ENCODE measurements at regions not wholly inside any gene's neighbourhood (a gene's known extent, or its start where the extent isn't known, plus 50 kb on each side); places are given as distances from the start of the nearest gene placed in this dataset.

DNA sequence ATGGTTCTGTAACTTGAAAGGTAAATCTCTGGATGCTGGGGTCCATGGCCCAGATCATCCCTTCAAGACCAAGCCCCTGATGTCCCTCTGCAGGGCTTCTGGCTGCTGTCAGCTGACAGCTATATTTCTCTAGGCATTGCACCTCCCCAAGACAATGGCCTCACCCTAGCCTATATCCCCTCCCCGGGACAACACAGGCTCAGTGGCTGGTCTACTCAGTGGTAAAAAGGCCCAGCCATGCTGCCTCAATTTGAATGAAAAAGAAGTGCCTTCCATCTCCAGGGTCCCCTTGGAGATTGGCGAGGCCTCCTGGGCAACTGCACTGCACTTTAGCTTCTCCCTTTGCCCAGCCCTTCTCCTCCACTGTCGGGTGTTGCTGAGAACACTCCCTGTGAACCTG is 602.8 kb downstream of the CDH26 start:
- DNase-seq (ENCODE audit: extremely low read depth in 1 of 11, low read depth in 9 of 11, low spot score in 4 of 11), result no peak

DNA sequence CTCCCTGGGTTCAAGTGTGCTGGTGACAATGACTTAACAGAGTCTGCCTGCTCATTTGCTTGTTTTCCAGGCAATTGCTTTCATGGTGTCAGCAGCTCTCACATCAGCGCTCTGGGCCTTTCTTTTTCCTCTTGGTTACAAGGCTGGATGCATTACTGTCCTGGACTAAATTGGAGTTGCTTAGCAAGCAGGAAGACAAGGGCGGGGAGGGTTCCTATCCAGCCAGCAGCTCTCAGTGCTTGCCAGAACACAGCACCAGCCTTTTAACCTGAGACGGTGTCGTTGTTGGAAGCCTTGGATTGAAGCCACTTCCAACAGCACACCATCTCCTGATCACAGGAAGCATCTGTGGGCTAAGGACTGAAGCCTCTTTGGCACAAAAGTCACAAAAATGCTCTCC is 606.9 kb downstream of the CDH26 start:
- peak in 2 of 11 donors; percentile 13 to 15 for DNase-seq (ENCODE audit: extremely low read depth in 1 of 11, low read depth in 9 of 11, low spot score in 4 of 11)

DNA sequence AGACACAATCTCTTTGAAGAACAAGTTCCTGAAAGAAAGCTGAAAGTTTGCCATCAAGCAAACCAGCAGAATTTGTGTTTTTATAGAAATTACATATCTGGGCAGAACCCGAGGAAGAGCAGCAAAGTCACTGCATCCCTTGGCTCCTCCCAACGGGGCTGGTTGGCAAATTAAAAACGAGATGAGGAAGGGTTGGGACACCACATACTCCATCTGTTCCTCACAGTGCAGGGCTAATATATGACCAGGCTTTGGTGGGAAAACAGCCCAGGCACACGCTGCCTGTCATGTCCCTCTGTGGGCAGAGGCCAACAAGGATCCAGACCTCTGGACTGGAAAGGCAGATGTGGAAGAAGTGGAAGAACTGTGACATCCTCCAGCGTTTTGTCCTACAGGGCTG is 607.3 kb downstream of the CDH26 start:
- DNase-seq (ENCODE audit: extremely low read depth in 1 of 11, low read depth in 9 of 11, low spot score in 4 of 11), result no peak

DNA sequence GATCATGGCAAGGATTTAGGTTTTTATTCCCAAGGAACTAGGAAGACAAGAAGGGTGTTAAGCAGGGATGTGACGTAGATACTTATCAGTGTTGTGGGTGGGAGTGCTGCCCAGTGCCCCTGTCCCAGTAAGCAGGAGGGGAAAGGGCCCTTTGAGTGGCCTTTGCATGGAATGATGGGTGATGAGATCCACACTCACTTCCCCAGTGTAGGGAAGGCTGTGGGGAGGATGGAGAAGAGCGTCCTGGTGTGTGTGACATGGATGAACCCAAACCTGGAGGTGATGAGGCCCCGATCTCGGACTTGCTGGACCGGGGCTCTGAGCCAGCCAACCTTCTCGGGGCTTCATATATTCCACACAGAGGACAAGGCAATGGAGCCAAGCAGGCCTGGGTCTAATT is 610.9 kb downstream of the CDH26 start:
- no peak for DNase-seq (ENCODE audit: extremely low read depth in 1 of 11, low read depth in 9 of 11, low spot score in 4 of 11)

DNA sequence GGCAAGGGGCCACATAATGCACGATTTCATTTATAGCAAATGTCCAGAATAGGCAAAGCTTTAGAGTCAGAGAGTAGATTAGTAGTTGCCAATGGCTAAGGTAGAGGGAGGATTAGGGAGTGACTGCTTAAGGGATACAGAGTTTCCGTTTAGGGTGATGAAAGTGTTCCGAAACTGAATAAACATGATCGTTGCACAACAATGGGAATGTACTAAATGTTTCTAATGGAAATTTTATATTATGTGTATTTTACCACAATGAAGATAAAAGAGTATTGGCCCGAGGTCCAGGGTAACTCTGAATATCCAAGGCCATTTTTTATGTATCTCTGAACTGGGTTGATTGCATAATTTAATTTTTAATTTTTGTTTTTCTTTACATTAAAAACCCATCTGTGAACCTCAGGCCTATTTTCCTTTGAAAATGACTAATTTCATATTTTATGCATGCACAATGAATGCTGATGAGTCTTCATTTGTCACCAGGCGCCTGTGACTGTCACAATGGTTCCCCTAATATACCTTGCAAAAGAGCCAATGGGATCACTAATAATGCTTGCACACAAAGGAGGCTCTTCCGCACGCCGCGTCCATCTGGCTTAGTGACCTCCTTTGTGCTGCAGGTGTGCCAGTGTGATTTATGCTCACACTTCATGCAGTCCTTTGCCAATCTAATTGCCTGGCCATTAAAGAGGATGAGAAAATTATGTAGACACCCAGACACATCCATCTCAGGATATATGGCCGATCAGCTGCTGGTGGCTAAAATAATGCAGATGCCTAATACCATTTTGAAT is 612.5 kb downstream of the CDH26 start:
- no peak for DNase-seq (ENCODE audit: extremely low read depth in 1 of 11, low read depth in 9 of 11, low spot score in 4 of 11)

DNA sequence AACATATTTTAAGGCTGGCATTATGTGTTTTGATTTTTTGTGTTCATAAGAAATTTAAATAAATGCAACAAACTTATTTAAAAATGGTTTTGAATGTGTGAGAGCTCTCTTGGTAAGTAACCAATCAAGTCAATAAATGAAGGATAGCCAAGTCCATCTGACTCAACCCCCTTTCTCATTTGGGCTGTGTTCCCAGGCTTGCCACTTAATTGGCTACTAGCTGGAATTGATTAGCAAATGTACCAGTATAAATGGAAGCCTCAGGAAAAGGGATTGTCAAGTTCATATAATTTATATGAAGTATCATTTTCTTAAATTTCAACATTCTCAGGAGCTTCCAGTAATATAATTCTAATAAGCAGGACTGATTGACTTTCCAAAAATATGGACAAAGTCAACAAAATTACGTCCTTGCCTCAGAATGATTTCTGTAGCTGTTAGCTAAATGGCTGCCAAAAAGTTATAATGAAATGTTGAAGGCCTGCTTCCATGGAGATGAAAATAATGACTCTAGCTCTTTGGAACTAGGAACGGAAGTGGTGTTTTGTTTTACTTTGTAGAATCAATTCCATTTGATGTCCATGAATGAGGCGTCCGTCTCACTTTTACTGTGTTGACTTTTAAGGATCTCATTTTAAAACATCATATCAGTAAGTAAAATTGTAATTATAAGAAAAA is 614.9 kb downstream of the CDH26 start:
- DNase-seq (ENCODE audit: extremely low read depth in 1 of 11, low read depth in 9 of 11, low spot score in 4 of 11), result no peak

DNA sequence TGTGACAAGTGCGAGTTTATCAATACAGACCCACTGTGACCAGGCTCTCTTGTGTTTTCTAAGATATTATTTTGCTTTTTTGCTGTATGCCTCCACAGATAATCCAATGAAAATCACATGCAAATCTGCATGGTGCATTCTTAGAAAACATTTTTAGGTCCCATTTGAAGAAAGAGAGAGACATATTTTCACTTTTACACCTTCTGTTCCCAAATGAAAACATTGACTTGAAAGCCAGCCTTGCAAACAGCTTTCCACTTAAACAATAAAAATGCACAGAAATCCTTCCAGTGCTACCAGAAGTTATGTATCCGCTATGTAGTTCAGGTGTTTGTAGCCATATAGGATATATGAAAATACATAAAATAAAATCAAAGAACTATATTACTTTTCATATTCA is 618.0 kb downstream of the CDH26 start:
- no peak for DNase-seq (ENCODE audit: extremely low read depth in 1 of 11, low read depth in 9 of 11, low spot score in 4 of 11)

DNA sequence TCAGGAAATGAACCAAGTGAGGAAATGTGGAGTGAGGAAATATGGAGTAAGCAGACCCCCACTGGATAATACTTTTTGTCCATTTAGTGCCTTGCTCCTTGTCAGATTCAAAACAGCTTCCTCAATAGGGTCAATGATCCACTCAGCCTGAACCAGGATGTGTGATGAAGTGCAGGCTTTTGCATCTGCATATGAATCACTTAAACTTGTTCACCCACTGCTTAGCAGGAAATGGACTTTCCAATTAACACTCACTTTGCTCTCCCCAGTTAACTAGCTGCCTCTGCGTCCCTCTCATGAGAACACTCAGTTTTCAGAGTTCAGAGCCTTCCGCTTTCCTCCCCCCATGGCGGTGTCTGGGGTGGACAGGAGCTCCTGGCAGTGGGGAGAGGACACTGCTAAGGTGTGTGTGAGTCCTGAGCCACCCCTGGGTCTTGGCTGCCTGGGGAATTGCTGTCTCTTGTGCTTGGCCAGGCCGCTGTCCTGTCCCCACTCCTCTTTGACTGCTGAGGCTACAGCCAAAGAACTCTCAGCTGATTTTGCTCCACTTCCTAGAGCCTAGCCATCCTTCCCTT is 621.8 kb downstream of the CDH26 start:
- DNase-seq (ENCODE audit: extremely low read depth in 1 of 11, low read depth in 9 of 11, low spot score in 4 of 11), result no peak

DNA sequence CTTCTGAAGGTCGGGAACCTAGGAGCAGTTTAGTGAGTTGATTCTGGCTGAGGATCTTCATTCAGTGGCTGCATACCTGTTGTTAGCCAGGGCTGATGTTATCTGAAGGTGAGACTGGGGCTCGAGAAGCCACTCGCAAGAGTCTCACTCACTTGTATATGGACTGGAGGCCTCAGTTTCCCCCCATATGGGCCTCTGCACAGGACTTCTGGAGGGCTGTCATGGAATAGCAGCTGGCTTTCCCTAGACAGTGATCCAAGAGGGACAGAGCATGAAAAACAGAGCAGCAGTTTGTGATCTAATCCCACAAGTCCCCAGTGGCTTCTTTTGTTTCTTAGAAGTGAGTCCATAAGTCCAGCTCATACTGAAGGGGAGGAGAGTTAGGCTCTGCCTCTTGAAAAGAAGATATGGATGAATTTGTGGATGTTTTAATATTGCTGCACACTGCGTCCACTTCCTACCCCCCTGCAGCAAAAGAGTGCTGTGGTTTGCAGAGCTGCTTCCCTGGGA is 623.4 kb downstream of the CDH26 start:
- DNase-seq (ENCODE audit: extremely low read depth in 1 of 11, low read depth in 9 of 11, low spot score in 4 of 11), result no peak

DNA sequence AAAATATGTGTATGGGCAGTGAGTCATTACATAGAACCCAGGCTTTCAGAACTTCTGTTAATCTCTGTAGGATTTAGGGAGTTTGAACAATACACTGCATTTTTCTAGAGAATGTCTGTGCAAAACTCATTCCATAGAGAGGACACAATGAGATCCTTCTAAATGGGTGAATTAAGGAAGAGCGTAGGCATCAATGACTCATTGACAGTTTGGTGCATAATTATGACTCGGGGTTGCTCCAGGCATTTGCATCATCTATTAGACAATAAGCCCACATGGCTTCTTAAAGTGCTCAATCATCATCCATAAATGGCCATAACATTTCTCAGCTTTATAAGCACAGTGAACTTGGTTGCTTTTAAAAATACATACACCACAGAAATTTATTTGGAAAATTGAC is 625.5 kb downstream of the CDH26 start:
- DNase-seq (ENCODE audit: extremely low read depth in 1 of 11, low read depth in 9 of 11, low spot score in 4 of 11), result no peak

DNA sequence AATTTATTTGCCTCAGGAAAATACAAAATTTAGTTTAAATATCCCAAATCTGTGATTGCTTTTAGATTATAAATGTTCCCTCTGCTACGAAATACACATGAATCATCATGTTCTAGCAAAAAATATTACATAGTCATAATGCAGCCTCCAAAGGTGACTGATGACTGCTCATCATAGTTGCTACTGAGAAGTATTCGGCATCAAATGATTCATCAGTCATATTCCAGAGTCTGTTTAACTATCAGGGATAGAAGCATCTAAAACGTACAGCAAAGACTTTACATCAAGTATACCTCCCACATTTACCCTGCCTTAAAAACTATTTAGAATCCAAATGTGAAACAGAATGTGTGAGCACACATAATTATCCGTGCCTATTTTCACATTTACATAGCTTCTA is 626.0 kb downstream of the CDH26 start:
- no peak for DNase-seq (ENCODE audit: extremely low read depth in 1 of 11, low read depth in 9 of 11, low spot score in 4 of 11)

DNA sequence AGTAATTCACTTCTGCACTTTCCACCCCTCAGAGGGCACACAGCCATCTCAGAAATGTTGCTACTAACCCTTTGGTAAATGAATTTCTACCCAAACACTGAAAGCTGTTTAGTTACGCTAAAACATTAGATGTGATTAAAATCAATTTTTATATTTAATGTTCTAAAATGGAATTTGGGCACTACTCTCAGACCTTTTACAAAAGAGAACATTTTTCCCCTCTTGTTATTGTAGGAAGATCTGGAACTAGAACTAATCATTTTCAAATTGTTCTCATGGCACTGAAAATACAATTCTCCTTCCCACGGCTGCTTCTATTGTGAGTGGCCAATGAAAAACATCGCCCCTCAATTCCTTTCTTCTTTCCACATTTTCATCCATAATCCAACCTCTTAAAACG is 627.4 kb downstream of the CDH26 start:
- no peak for DNase-seq (ENCODE audit: extremely low read depth in 1 of 11, low read depth in 9 of 11, low spot score in 4 of 11)

DNA sequence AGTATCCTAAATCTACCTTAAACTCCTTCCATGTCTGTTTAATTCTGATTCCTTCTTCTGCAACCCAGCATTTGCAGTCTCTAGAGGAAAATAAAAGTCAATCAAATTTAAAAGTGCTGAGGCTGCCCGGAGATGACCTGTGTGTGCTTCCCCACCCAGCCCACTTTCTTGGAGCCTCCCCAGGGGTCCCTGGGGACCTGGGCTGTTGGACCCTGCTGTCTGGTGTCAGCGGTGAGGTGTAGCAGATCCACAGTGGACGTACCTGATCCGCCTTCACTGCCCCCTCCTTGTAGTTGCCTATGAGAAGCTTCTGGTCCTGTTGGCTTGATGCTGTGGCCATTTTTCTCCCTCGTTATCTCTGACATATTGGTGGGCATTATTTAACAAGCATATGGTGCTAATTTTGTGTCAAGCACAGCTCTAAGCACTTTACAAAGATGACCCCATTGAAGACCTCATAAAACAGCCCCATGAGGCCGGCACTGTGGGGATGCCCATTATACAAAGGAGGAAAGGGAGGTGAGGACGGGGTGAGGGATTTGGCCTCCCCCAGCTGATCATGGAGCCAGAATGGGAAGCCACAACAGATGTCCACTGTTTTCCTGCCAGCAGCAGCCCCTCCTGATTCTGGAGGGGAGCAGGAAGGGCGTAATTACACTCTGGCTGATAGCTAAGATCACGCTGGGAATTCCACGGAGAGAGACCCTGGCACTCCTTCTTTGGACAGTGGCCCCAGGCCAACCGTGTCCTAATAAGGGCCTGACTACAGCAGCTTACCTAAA is 628.2 kb downstream of the CDH26 start:
- DNase-seq (ENCODE audit: extremely low read depth in 1 of 11, low read depth in 9 of 11, low spot score in 4 of 11), result no peak

DNA sequence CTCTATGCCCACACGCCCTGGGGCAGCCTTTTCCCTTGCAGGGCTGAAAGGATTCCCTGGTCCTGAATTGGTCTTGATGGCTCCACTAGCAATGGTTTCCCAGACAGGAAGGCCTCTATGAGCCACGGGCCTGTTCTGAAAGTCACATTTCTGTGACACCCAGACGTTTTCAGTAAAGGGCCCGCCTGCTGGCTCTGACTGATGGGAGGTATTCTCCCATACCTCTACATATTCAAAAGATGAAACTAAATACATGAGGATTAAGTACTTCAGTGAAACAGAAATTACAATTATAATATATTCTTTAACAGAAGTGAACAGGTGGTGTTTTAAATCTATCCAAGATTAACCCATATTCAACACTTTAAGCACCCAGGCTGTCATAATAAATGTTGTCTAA is 629.8 kb downstream of the CDH26 start:
- no peak for DNase-seq (ENCODE audit: extremely low read depth in 1 of 11, low read depth in 9 of 11, low spot score in 4 of 11)

DNA sequence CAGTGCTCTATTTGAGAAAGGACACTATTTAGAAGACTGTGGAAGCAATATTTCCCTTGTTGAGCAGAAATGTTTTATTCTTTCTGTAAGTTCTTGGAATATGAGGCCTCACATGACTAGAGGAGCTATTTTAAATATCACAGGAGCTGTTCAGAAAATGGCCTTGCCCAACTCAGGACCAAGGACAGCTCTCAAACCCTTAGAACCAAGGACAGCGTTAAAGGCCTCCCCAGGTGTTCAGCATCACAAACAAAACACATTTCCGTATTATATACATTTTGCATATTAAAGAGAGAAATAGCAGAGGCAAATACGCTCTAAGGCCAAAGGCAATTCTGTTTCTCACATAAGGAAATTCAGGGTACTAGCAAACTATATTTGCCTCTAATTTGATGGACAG is 631.4 kb downstream of the CDH26 start:
- peak; percentile 17 to 78 (median 62) for DNase-seq (ENCODE audit: extremely low read depth in 1 of 11, low read depth in 9 of 11, low spot score in 4 of 11)

GRCh38 chr20:60591172-60591799 is 633.1 kb downstream of the CDH26 start:
- no peak for DNase-seq (ENCODE audit: extremely low read depth in 1 of 11, low read depth in 9 of 11, low spot score in 4 of 11)

DNA sequence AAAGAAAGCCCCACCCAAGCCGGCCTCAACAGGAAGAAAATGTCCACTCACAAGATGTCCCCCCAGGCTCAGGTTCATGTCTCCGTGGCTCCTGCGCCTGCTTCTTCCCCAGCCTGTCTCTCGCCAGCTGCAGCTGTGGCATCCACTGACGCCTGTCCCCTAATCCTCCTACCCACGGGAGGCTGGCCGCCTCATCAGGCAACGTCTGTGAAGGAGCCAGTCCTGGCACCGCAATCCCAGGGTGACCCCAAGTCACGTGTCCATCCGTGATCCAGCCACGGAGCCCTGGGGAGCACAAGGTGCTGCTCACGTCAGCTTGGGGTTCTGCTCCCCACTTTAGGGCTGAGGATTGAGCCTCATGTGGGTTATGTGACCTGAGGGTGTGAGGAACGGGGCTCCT is 640.3 kb downstream of the CDH26 start:
- no peak for DNase-seq (ENCODE audit: extremely low read depth in 1 of 11, low read depth in 9 of 11, low spot score in 4 of 11)

- DNase-seq (ENCODE audit: extremely low read depth in 1 of 11, low read depth in 9 of 11, low spot score in 4 of 11), result no peak
Observed at GRCh38 chr20:60599381-60599780, 641.2 kb downstream of the CDH26 start.

DNA sequence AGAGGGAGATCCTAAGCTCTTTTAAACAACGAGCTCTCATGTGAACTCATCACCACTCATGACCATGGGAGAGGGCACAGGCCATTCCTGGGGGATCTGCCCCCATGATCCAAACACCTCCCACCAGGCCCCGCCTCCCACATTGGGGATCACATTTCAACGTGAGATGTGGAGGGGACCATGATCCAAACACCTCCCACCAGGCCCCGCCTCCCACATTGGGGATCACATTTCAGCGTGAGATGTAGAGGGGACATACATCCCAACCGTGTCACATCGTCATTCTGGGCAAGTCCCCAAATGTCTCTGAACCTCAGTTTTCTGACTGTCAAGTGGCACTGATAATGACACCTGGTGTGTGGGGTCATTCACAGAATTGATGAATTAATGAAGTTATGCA is 641.8 kb downstream of the CDH26 start:
- DNase-seq (ENCODE audit: extremely low read depth in 1 of 11, low read depth in 9 of 11, low spot score in 4 of 11), result no peak

Measured in renal cortex interstitium (tissue), 11 donors.